Adrenal gland (tissue), 9 donors: ENCODE measurements at regions not wholly inside any gene's neighbourhood (a gene's known extent, or its start where the extent isn't known, plus 50 kb on each side); places are given as distances from the start of the nearest gene placed in this dataset.

Experiments
- DNase-seq, 7 donors: peaks; one replicate each; pipeline ENCODE4 v3.0.0-alpha.2; 2019 to 2020
- H3K27ac ChIP-seq, 5 donors: fragments of 200-600 bp; sonication (generic) in 4 of 5; 1 replicate in 3 of 5; 2 replicates in 2 of 5; pipeline versions ENCODE4 v1.5.1 to v1.8.0; 2016 to 2020; ENCODE audit warnings: mild to moderate bottlenecking in 1 of 5
- H3K27me3 ChIP-seq: fragments of 200-600 bp; 2 replicates; pipeline ENCODE4 v1.8.0; 2021
- H3K36me3 ChIP-seq, 2 donors: fragments of 200-600 bp; replicated peaks in 1 of 2; 1 replicate in 1 of 2; 2 replicates in 1 of 2; pipeline versions ENCODE4 v1.5.1 to v1.8.0; 2018 to 2022
- H3K4me1 ChIP-seq, 2 donors: fragments of 200-600 bp; replicated peaks in 1 of 2; 1 replicate in 1 of 2; 2 replicates in 1 of 2; pipeline versions ENCODE4 v1.5.1 to v1.8.0; 2018 to 2021
- H3K4me3 ChIP-seq, 4 donors: fragments of 200-600 bp; sonication (generic) in 3 of 4; one replicate each; pipeline ENCODE4 v1.5.1; 2016 to 2018
- H3K9me3 ChIP-seq, 3 donors: fragments of 200-600 bp; sonication (generic) in 1 of 3; replicated peaks in 1 of 3; 1 replicate in 2 of 3; 2 replicates in 1 of 3; pipeline versions ENCODE4 v1.5.1 to v1.8.0; 2016 to 2021
- CTCF ChIP-seq, 6 experiments: fragments of 450-650 bp in 4 of 6; fragments of 200-600 bp in 2 of 6; sonication (generic) in 1 of 6; IDR thresholded peaks; 1 replicate in 5 of 6; 2 replicates in 1 of 6; pipeline versions ENCODE4 v1.5.1 to v1.8.0; 2016 to 2021; ENCODE audit warnings: antibody characterized with exemption in 6 of 6, mild to moderate bottlenecking in 2 of 6, moderate library complexity in 1 of 6
- POLR2A ChIP-seq, 2 donors: fragments of 450-650 bp; IDR thresholded peaks; one replicate each; pipeline ENCODE4 v1.6.1; 2017; ENCODE audit warnings: antibody characterized with exemption in 2 of 2, mild to moderate bottlenecking in 2 of 2, moderate library complexity in 1 of 2
- WGBS, 4 donors: extraction: QIAGEN DNeasy Blood & Tissue Kit in 2 of 4; methylation state at CpG; one replicate each; pipeline versions ENCODE4 v1.1.5 to v1.1.7; 2013 to 2017; 5-methylcytosine and 5-hydroxymethylcytosine counted together
- intact Hi-C, 2 donors: fragments of 100-400 bp; cut with DNase I; formaldehyde crosslinking; loops; one replicate each; pipeline versions ENCODE4 v1.14.1 to v1.15.0; 2022 to 2023
- donor health status: healthy with polysubstance abuse.
- donor health status: Bipolar disorder and iron deficiency.
- donor health status: DM: yes; HTN: yes; CAD: no.
- donor health status: DM: no; HTN: no; CAD: no.
- donor health status: DM: no; HTN: no; CAD: no.

GRCh38 chr21:15953551-15954116 is 223.9 kb downstream of the USP25 start:
- peaks cover 0 to 15% (median 0%) of the 10 kb centered on the region in 3 donors for H3K9me3 ChIP-seq
- no peak for DNase-seq
- WGBS, 4 donors, result 93 to 96% (median 94%) methylated on average over 2 of the region's 2 CpGs

DNA sequence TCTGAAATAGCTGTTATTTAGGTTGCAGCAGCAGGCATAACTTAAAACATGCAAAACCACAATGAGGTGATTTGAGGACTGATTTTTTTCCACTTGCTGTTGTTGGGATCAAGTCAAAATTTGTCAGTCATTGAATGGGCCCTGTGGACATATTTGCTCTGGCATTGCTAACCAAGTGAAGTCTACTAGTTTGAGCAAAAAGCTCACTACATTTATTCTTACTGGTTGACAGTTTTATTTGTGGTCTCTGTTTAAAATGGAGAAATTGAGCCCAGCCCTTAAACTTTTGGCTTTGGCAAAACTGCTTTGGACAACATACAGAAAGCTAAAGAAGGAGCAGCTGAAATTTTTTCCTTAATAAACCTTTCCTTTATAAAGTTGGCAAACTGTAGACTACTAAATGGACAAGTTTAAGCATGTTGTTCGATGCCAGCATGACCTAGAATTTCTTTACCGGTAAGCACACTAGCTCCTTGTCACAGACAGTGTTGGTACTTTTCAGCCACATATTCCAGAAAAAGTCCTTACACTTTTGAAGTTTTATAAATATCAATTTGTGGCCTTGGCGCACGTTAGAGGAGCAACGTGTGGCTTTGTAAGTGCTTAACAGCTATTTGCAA is 234.6 kb downstream of the USP25 start:
- intact Hi-C loops, result no loop called here
- Histone ChIP-seq H3K4me1 (no peaks in the 10 kb centered on the region), H3K27ac (no peak overlapping the region), H3K9me3 (no peaks in the 10 kb centered on the region), H3K27me3 (no peaks in the 10 kb centered on the region), H3K4me3 (no peak overlapping the region), H3K36me3 (no peaks in the 10 kb centered on the region)
- DNase-seq, result no peak
- TF ChIP-seq CTCF (IDR thresholded peaks at IDR 0.05), result no peak
- no peak for TF ChIP-seq POLR2A (IDR thresholded peaks at IDR 0.05)
- WGBS, 4 donors, result 48 to 59% (median 50%) methylated on average over 5 of the region's 5 CpGs

More at GRCh38 chr21:15953551-15954116, 223.9 kb downstream of the USP25 start:
- Histone ChIP-seq H3K4me3 (no peak overlapping the region), H3K4me1 (no peaks in the 10 kb centered on the region), H3K27ac (no peak overlapping the region), H3K36me3 (no peaks in the 10 kb centered on the region), H3K27me3 (no peaks in the 10 kb centered on the region)
- intact Hi-C loops, result no loop called here
- TF ChIP-seq POLR2A (IDR thresholded peaks at IDR 0.05), result no peak
- TF ChIP-seq CTCF (IDR thresholded peaks at IDR 0.05), result no peak

- no peak overlapping the region for H3K4me3 ChIP-seq
- intact Hi-C loops, result no loop called here
- H3K27ac ChIP-seq, result no peak overlapping the region
- 79 to 99% (median 85%) methylated on average over 2 of the region's 2 CpGs for WGBS, 4 donors
- no peak for TF ChIP-seq POLR2A (IDR thresholded peaks at IDR 0.05)
- no peak for TF ChIP-seq CTCF (IDR thresholded peaks at IDR 0.05)
- no peaks in the 10 kb centered on the region for H3K4me1 ChIP-seq
- H3K36me3 ChIP-seq, result no peaks in the 10 kb centered on the region
- no peaks in the 10 kb centered on the region for H3K27me3 ChIP-seq
- DNase-seq, result no peak
- no peaks in the 10 kb centered on the region for H3K9me3 ChIP-seq
Observed at GRCh38 chr21:15966231-15966630, 236.4 kb downstream of the USP25 start.

DNA sequence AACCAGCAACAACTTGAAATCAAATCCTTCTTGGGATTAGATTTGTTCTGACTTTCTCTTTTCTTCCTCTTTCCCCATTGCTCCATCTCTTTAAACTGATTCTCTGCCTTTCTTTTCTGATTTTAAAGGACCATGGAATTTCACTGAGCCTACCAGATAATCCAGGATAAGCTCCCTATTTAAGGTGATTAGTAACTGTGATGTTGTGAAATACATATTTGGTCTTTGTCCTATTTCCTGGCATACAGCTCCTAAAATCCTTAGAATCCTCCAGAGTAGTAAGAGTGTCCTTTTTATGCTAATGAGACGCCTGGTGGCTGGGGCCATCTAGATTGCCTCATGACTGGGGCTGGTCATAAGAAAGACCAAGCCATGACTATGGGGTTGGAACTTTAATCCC is 236.9 kb downstream of the USP25 start:
- Histone ChIP-seq H3K4me3 (no peak overlapping the region), H3K4me1 (no peaks in the 10 kb centered on the region), H3K36me3 (no peaks in the 10 kb centered on the region), H3K9me3 (no peaks in the 10 kb centered on the region), H3K27me3 (no peaks in the 10 kb centered on the region), H3K27ac (no peak overlapping the region)
- DNase-seq, result no peak
- WGBS, 4 donors, result 79 to 100% (median 87%) methylated on average over 1 of the region's 1 CpG
- TF ChIP-seq CTCF (IDR thresholded peaks at IDR 0.05), result no peak
- no peak for TF ChIP-seq POLR2A (IDR thresholded peaks at IDR 0.05)
- intact Hi-C loops, result no loop called here
